Stomach (tissue), 4 donors: ENCODE measurements at regions not wholly inside any gene's neighbourhood (a gene's known extent, or its start where the extent isn't known, plus 50 kb on each side); places are given as distances from the start of the nearest gene placed in this dataset.

Experiments
- CTCF ChIP-seq, 7 experiments: fragments of 450-650 bp in 4 of 7; fragments of 200-600 bp in 3 of 7; sonication (generic) in 3 of 7; IDR thresholded peaks; one replicate each; pipeline ENCODE4 v1.5.1; 2016 to 2019; ENCODE audit warnings: antibody characterized with exemption in 7 of 7, control low read depth in 2 of 7, mild to moderate bottlenecking in 1 of 7
- EP300 ChIP-seq: sonication (generic); formaldehyde crosslinking; IDR thresholded peaks from one replicate; pipeline ENCODE4 v1.6.1; 2017; ENCODE audit warnings: antibody characterized with exemption
- POLR2A ChIP-seq, 4 donors: fragments of 450-650 bp; IDR thresholded peaks; one replicate each; pipeline ENCODE4 v1.6.1; 2016; ENCODE audit warnings: antibody characterized with exemption in 4 of 4, control low read depth in 2 of 4, mild to moderate bottlenecking in 1 of 4, moderate library complexity in 1 of 4

GRCh38 chr13:64397701-64398100, 2832.4 kb downstream of the PCDH9 start:
- TF ChIP-seq POLR2A (IDR thresholded peaks at IDR 0.05), result no peak
- no peak for TF ChIP-seq CTCF (IDR thresholded peaks at IDR 0.05)
- TF ChIP-seq EP300, result no peak
